HFF-Myc (cell line): ENCODE measurements at regions not wholly inside any gene's neighbourhood (a gene's known extent, or its start where the extent isn't known, plus 50 kb on each side); places are given as distances from the start of the nearest gene placed in this dataset.

ENCODE experiments used
- DNase-seq: peaks from one replicate; pipeline ENCODE4 v3.0.0-alpha.2; 2011; ENCODE audit warnings: low read depth; ENCODE audit errors: extremely low read depth
- H3K4me3 ChIP-seq: replicated peaks from 2 replicates; pipeline ENCODE4 v1.5.1; 2011; ENCODE audit warnings: low read depth, mild to moderate bottlenecking, control low read depth, low read length
- CTCF ChIP-seq: IDR thresholded peaks from 2 replicates; pipeline ENCODE4 v1.5.1; 2012; ENCODE audit warnings: mild to moderate bottlenecking, low read depth, low read length, control low read depth; ENCODE audit errors: missing control alignments

DNA sequence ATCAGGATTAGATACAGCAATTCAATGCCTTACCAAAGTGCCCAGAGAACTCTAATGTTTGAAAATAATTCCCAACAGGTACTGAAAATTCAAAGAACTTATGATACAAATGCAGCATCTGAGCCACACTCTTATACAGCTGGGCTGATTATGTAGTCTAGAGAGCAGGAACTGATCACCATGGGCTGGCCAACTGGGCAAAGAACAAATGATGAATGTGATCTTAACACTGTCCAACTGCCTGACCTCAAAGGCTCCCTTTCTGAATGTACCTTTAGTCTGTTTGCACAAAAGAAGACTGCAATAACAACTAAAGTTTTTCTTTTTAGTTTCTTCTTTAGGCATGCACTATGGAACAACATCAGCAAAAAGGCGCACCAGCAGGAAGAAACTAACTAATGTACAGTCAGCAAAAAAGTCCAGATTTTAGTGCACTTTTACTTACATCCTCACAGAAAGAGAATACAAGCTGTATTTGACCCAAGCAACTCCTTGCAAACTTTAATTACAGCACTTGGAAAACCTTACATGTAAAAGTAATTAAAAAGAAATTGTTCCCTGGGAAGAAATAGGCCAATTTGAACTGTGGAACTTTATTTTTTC, 1095.1 kb downstream of the IGSF11 start:
- DNase-seq = no peak
- TF ChIP-seq CTCF = no peak
- H3K4me3 ChIP-seq = no peak overlapping the region

DNA sequence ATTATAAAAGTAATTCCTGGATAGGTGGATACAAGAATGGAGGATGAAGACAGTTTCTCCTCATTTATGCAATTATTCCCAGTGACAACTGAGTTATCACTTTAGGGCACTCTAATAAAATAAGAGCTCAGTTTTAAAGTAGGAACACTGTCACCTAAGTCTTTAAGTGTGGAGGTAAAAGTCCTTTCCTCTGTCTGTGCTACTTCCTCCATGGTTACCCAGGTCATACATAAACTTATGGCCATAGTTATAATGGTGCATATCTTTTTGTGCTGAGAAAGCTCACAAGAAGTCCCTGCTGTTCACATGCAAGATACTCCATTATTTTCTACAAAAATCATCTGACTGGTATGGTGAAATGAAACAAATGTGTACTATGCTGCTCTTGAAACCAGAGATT, 1093.6 kb downstream of the IGSF11 start:
- no peak for TF ChIP-seq CTCF
- H3K4me3 ChIP-seq = no peak overlapping the region
- DNase-seq = no peak

DNA sequence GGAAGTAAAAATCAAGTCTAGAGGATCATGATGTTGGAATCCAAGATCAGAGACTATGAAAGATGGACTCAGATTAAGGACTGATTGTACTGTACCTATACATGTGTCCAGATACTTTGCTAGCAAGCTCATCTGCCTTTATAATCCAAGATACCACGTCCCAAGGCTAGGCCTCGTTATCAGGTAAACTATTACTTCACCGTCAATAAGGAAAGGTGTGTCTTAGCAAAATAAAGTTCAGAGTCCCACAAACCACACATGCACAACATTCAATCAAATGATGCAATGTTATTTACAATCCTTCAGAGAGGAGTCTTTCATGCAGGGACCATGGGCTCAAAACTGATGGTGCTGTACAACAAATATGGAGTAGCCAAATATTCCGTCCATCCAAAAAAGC, 1092.9 kb downstream of the IGSF11 start:
- DNase-seq = no peak
- TF ChIP-seq CTCF = no peak

DNA sequence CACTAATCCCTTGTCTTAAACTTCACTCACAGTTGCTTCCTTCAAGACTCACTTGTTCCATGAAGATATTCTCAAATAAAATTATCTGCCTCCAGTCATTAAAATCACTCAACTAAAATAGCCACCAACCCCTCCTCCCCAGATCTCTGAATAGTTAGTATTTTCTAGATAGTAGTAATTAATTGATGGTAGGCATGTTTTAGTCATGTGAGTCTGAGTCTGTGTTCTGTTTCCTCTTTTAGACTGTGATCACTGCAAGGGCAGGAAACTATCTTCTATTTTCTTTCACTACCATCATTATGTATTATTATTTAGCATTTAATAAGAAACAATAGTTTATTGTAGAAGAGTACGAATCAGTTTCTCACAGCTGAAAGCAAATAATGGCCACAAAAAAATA, 1080.5 kb downstream of the IGSF11 start:
- no peak overlapping the region for H3K4me3 ChIP-seq
- no peak for DNase-seq
- no peak for TF ChIP-seq CTCF

More for the DNA sequence above, 1092.9 kb downstream of the IGSF11 start:
- no peak overlapping the region for H3K4me3 ChIP-seq

- no peak overlapping the region for H3K4me3 ChIP-seq
- DNase-seq = no peak
- no peak for TF ChIP-seq CTCF
These were observed 1079.5 kb downstream of the IGSF11 start for GRCh38 chr3:117955196-117955595.

- TF ChIP-seq CTCF = no peak
- no peak overlapping the region for H3K4me3 ChIP-seq
- no peak for DNase-seq
These were observed 1076.6 kb downstream of the IGSF11 start for GRCh38 chr3:117958027-117958426.

GRCh38 chr3:117962750-117963149, 1071.9 kb downstream of the IGSF11 start:
- TF ChIP-seq CTCF = no peak
- DNase-seq = no peak
- H3K4me3 ChIP-seq = no peak overlapping the region
